Keratinocyte (primary cell): ENCODE measurements at regions not wholly inside any gene's neighbourhood (a gene's known extent, or its start where the extent isn't known, plus 50 kb on each side); places are given as distances from the start of the nearest gene placed in this dataset.

ENCODE experiments used
- DNase-seq: peaks from one replicate; pipeline ENCODE4 v3.0.0-alpha.2; 2011; ENCODE audit warnings: low read depth, missing footprints, low spot score
- FAIRE-seq: peaks from 2 replicates; lab custom pipeline; 2011; peaks lifted over from hg19 to GRCh38; lab: Jason Lieb, UNC
- H2AFZ ChIP-seq: 2 replicates; pipeline ENCODE4 v1.6.0; 2012; ENCODE audit warnings: low read length, control low read depth, inconsistent platforms; ENCODE audit not compliant: control insufficient read depth
- H3K27ac ChIP-seq: 2 replicates; pipeline ENCODE4 v1.5.1; 2011; ENCODE audit warnings: low read length; ENCODE audit not compliant: control insufficient read depth, insufficient read depth
- H3K27me3 ChIP-seq: 3 replicates; pipeline ENCODE4 v1.6.0; 2011; ENCODE audit warnings: low read length; ENCODE audit not compliant: control insufficient read depth, insufficient read depth; ENCODE audit errors: extremely low read depth
- H3K36me3 ChIP-seq, 2 experiments: 2 replicates in 1 of 2; 3 replicates in 1 of 2; pipeline ENCODE4 v1.5.1; 2011; ENCODE audit warnings: low read length in 2 of 2, mild to moderate bottlenecking in 1 of 2; ENCODE audit not compliant: control insufficient read depth in 2 of 2, insufficient read depth in 2 of 2; ENCODE audit errors: extremely low read depth in 1 of 2
- H3K4me1 ChIP-seq: 3 replicates; pipeline ENCODE4 v1.5.1; 2011; ENCODE audit warnings: low read length; ENCODE audit not compliant: control insufficient read depth, insufficient read depth; ENCODE audit errors: extremely low read depth
- H3K4me2 ChIP-seq: 3 replicates; pipeline ENCODE4 v1.6.0; 2011; ENCODE audit warnings: low read depth, low read length; ENCODE audit not compliant: control insufficient read depth, insufficient read depth; ENCODE audit errors: extremely low read depth
- H3K4me3 ChIP-seq, 3 experiments: fragments of 200-600 bp in 1 of 3; sonication (generic) in 1 of 3; 2 replicates in 2 of 3; 3 replicates in 1 of 3; pipeline ENCODE4 v1.5.1; 2011 to 2016; ENCODE audit warnings: low read length in 3 of 3, mild to moderate bottlenecking in 3 of 3, control low read depth in 2 of 3, inconsistent platforms in 1 of 3, low read depth in 1 of 3, mixed read lengths in 1 of 3, mixed run types in 1 of 3, moderate library complexity in 1 of 3; ENCODE audit not compliant: control insufficient read depth in 2 of 3, insufficient read depth in 2 of 3; ENCODE audit errors: extremely low read depth in 1 of 3
- H3K79me2 ChIP-seq: 2 replicates; pipeline ENCODE4 v1.6.0; 2012; ENCODE audit warnings: low read length; ENCODE audit not compliant: control insufficient read depth, insufficient read depth
- H3K9ac ChIP-seq: 3 replicates; pipeline ENCODE4 v1.6.0; 2011; ENCODE audit warnings: low read length; ENCODE audit not compliant: control insufficient read depth, insufficient read depth; ENCODE audit errors: extremely low read depth
- H3K9me1 ChIP-seq: 3 replicates; pipeline ENCODE4 v1.6.0; 2011; ENCODE audit warnings: low read length; ENCODE audit not compliant: control insufficient read depth, insufficient read depth; ENCODE audit errors: extremely low read depth
- H3K9me3 ChIP-seq: 2 replicates; pipeline ENCODE4 v1.5.1; 2012; ENCODE audit warnings: low read depth, low read length; ENCODE audit not compliant: control insufficient read depth
- H4K20me1 ChIP-seq: 3 replicates; pipeline ENCODE4 v1.6.0; 2011; ENCODE audit warnings: low read length; ENCODE audit not compliant: control insufficient read depth, insufficient read depth; ENCODE audit errors: extremely low read depth
- CTCF ChIP-seq, 3 experiments: IDR thresholded peaks in 1 of 3; conservative IDR thresholded peaks in 1 of 3; optimal IDR thresholded peaks in 1 of 3; 2 replicates in 2 of 3; 3 replicates in 1 of 3; pipeline versions ENCODE3 to v1.5.1; 2011; ENCODE audit warnings: low read length in 3 of 3, mild to moderate bottlenecking in 3 of 3, moderate library complexity in 2 of 3, control low read depth in 1 of 3, inconsistent platforms in 1 of 3; ENCODE audit not compliant: insufficient read depth in 2 of 3; ENCODE audit errors: extremely low read depth in 1 of 3
- EZH2 ChIP-seq: IDR thresholded peaks from one replicate; pipeline ENCODE4 v1.6.1; 2012; ENCODE audit warnings: inconsistent platforms, mild to moderate bottlenecking, low read length, moderate library complexity
- dilution Hi-C: fragments of 300-500 bp; cut with MboI; formaldehyde crosslinking; loops from one replicate; pipeline ENCODE4 v1.7.0; 2020; ENCODE audit warnings: low sequenced_read_pairs; ENCODE audit not compliant: extremely low pct_ligation_motif_present

GRCh38 chr5:114038756-114039155 lies 323.1 kb upstream of the KCNN2 start:
- Histone ChIP-seq H3K9me3 (no peaks in the 10 kb centered on the region), H3K36me3 (no peaks in the 10 kb centered on the region), H4K20me1 (no peaks in the 10 kb centered on the region), H3K4me2 (no peak overlapping the region), H3K9me1 (no peaks in the 10 kb centered on the region), H3K27ac (no peak overlapping the region), H3K27me3 (no peaks in the 10 kb centered on the region), H3K79me2 (no peaks in the 10 kb centered on the region), H3K9ac (no peak overlapping the region), H3K4me3 (no peak overlapping the region), H2AFZ (no peak overlapping the region), H3K4me1 (no peaks in the 10 kb centered on the region)
- dilution Hi-C loops = no loop called here
- TF ChIP-seq CTCF (optimal IDR thresholded peaks at IDR 0.05 in 1 of 3, IDR thresholded peaks at IDR 0.05 in 1 of 3, conservative IDR thresholded peaks at IDR 0.05 in 1 of 3; ENCODE audit: extremely low read depth in 1 of 3, insufficient read depth in 2 of 3, low read length in 3 of 3) = no peak
- TF ChIP-seq EZH2 = no peak
- DNase-seq = no peak
- no peak for FAIRE-seq

GRCh38 chr5:114050087-114050486 lies 311.8 kb upstream of the KCNN2 start:
- dilution Hi-C loops = no loop called here
- H3K27me3 ChIP-seq = peaks cover 14% of the 10 kb centered on the region
- no peaks in the 10 kb centered on the region for H3K9me1 ChIP-seq
- TF ChIP-seq CTCF (optimal IDR thresholded peaks at IDR 0.05 in 1 of 3, IDR thresholded peaks at IDR 0.05 in 1 of 3, conservative IDR thresholded peaks at IDR 0.05 in 1 of 3; ENCODE audit: extremely low read depth in 1 of 3, insufficient read depth in 2 of 3, low read length in 3 of 3) = no peak
- no peak for TF ChIP-seq EZH2
- H3K4me3 ChIP-seq = no peak overlapping the region
- no peak overlapping the region for H2AFZ ChIP-seq
- no peaks in the 10 kb centered on the region for H3K4me1 ChIP-seq
- no peak overlapping the region for H3K27ac ChIP-seq
- no peaks in the 10 kb centered on the region for H4K20me1 ChIP-seq
- FAIRE-seq = no peak
- H3K9me3 ChIP-seq = no peaks in the 10 kb centered on the region
- H3K9ac ChIP-seq = no peak overlapping the region
- H3K36me3 ChIP-seq = no peaks in the 10 kb centered on the region
- H3K79me2 ChIP-seq = no peaks in the 10 kb centered on the region
- no peak for DNase-seq
- no peak overlapping the region for H3K4me2 ChIP-seq
